Nephron progenitor cell (in vitro differentiated cells): ENCODE measurements at regions not wholly inside any gene's neighbourhood (a gene's known extent, or its start where the extent isn't known, plus 50 kb on each side); places are given as distances from the start of the nearest gene placed in this dataset.

Experiments
- DNase-seq: peaks from one replicate; pipeline ENCODE4 v3.0.0; 2021
- H3K27ac Mint-ChIP-seq: 2 replicates; pipeline ENCODE4 v1.8.0; 2021; ENCODE audit warnings: mild to moderate bottlenecking, moderate library complexity, mixed read lengths
- H3K27me3 Mint-ChIP-seq: 2 replicates; pipeline ENCODE4 v1.8.0; 2021; ENCODE audit warnings: mild to moderate bottlenecking, low read depth, mixed read lengths; ENCODE audit not compliant: poor library complexity
- H3K36me3 Mint-ChIP-seq: 2 replicates; pipeline ENCODE4 v1.8.0; 2021; ENCODE audit warnings: low read depth, mixed read lengths
- H3K4me1 Mint-ChIP-seq: 2 replicates; pipeline ENCODE4 v1.8.0; 2021; ENCODE audit warnings: mixed read lengths
- H3K4me3 Mint-ChIP-seq: 2 replicates; pipeline ENCODE4 v1.8.0; 2021; ENCODE audit warnings: mild to moderate bottlenecking, moderate library complexity, mixed read lengths
- H3K9me3 Mint-ChIP-seq: 2 replicates; pipeline ENCODE4 v1.8.0; 2021; ENCODE audit warnings: mild to moderate bottlenecking, moderate library complexity, mixed read lengths
- TF ChIP-seq, protein P1 (sequence below): fragments of 200-600 bp; sonication (generic); IDR thresholded peaks from 2 replicates; pipeline ENCODE4 v1.5.0; 2021; ENCODE audit warnings: antibody characterized with exemption

DNA sequence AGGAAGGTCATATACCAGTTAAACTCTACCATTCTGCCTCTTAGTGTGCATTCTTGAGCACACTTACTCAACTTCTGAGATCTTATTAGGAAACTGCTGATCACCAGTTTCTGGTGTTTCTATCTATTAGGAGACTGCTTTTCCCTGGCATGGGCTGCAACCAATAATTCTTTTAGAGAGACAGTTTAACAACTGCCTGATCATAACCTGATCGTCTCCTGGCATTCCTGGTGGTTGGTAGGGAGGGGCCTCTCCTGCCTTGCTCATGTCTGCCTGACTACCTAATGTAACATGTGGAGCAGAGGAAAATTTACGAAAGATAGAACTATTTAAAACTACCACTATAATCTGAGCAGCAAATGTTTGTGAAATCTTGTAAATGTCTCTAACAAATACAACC is 75.3 kb upstream of the MGAT4C start:
- Mint-ChIP-seq H3K36me3 (no peaks in the 10 kb centered on the region), H3K27me3 (no peaks in the 10 kb centered on the region), H3K4me3 (no peak overlapping the region), H3K4me1 (peaks cover 29% of the 10 kb centered on the region), H3K27ac (peak overlapping the region; percentile 8), H3K9me3 (no peaks in the 10 kb centered on the region)
- TF ChIP-seq, protein P1, sequence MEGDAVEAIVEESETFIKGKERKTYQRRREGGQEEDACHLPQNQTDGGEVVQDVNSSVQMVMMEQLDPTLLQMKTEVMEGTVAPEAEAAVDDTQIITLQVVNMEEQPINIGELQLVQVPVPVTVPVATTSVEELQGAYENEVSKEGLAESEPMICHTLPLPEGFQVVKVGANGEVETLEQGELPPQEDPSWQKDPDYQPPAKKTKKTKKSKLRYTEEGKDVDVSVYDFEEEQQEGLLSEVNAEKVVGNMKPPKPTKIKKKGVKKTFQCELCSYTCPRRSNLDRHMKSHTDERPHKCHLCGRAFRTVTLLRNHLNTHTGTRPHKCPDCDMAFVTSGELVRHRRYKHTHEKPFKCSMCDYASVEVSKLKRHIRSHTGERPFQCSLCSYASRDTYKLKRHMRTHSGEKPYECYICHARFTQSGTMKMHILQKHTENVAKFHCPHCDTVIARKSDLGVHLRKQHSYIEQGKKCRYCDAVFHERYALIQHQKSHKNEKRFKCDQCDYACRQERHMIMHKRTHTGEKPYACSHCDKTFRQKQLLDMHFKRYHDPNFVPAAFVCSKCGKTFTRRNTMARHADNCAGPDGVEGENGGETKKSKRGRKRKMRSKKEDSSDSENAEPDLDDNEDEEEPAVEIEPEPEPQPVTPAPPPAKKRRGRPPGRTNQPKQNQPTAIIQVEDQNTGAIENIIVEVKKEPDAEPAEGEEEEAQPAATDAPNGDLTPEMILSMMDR, result no peak
- DNase-seq, result peak; percentile 28

DNA sequence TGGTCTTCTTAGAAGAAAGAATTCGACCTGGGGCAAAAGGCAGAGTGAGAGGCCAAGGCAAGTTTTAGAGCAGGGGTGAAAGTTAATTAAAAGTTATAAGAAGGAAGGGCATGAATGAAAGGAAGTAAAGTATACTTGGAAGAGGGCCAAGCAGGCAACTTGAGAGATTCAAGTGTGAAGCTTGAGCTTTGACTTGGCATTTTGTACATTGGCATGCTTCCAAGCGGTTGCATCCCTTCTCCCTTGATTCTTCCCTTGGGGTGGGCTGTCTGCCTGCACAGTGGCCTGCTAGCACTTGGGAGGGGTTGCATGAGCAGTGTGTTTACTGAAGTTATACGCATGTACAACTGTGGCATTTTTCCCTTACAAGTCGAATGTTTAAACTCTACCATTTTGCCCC is 74.8 kb upstream of the MGAT4C start:
- Mint-ChIP-seq H3K27me3 (no peaks in the 10 kb centered on the region), H3K4me1 (peaks cover 29% of the 10 kb centered on the region), H3K4me3 (no peak overlapping the region), H3K9me3 (no peaks in the 10 kb centered on the region), H3K36me3 (no peaks in the 10 kb centered on the region), H3K27ac (peak overlapping the region; percentile 84)
- DNase-seq, result no peak
- TF ChIP-seq, protein P1, result no peak

DNA sequence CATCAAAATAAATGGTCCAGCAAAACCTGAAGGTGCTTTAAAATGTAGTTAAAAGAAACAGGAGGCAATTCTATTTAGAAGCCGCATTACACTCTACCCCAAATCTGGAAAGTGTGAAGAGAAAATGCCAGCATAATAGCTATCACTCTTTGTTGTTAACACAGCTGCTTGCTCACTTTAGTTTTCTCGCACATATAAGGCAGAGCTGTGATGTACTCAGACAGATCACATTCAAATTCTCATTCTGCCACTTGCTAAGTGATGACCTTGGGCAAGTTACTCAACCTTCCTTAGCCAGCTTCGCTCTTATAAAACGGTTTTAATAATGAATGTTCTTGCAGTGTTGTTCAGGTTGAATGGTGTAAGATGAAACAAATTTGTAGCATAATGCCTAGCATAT is 56.0 kb upstream of the MGAT4C start:
- Mint-ChIP-seq H3K4me1 (no peaks in the 10 kb centered on the region), H3K4me3 (no peak overlapping the region), H3K36me3 (no peaks in the 10 kb centered on the region), H3K27me3 (peaks cover 5% of the 10 kb centered on the region), H3K9me3 (no peaks in the 10 kb centered on the region), H3K27ac (no peak overlapping the region)
- DNase-seq, result no peak
- TF ChIP-seq, protein P1, result no peak
